A549 (cell line): ENCODE measurements at regions not wholly inside any gene's neighbourhood (a gene's known extent, or its start where the extent isn't known, plus 50 kb on each side); places are given as distances from the start of the nearest gene placed in this dataset.

Source experiments
- ATAC-seq, 2 experiments: fragments of 200-7000 bp in 1 of 2; fragments of >200 bp in 1 of 2; cut with Nextera tagmentation in 1 of 2; cut with Tn5 transposase in 1 of 2; 3 replicates each; pipeline versions ENCODE4 v1.8.0 to v1.9.1; 2018 to 2020; ENCODE audit warnings: mild to moderate bottlenecking in 1 of 2, moderate library complexity in 1 of 2
- CTCF ChIA-PET: fragments of 300-600 bp; sonication (Branson Sonifier 250); formaldehyde crosslinking; extraction: SDS; loops from one replicate; lab custom pipeline; 2021; ENCODE audit warnings: antibody characterized with exemption, inconsistent platforms; lab: Yijun Ruan, JAX
- POLR2A ChIA-PET: fragments of 350-600 bp; formaldehyde crosslinking; extraction: SDS; loops from one replicate; lab custom pipeline; 2021; ENCODE audit warnings: antibody characterized with exemption, inconsistent platforms; lab: Yijun Ruan, JAX
- DNase-seq, 2 experiments: peaks; one replicate each; pipeline versions ENCODE4 v3.0.0 to v3.0.0-alpha.2; 2011 to 2016; ENCODE audit warnings: low read depth in 1 of 2, low spot score in 1 of 2
- FAIRE-seq: peaks from 2 replicates; lab custom pipeline; 2011; peaks lifted over from hg19 to GRCh38; lab: Jason Lieb, UNC
- H3K27ac ChIP-seq, 2 experiments: fragments of >200 bp; sonication (Bioruptor Twin); formaldehyde crosslinking; 3 replicates each; pipeline ENCODE4 v1.5.1; 2016 to 2017
- H3K4me1 ChIP-seq: fragments of >200 bp; sonication (Bioruptor Twin); formaldehyde crosslinking; 3 replicates; pipeline ENCODE4 v1.6.1; 2016
- H3K4me2 ChIP-seq: fragments of >200 bp; sonication (Bioruptor Twin); formaldehyde crosslinking; 3 replicates; pipeline ENCODE4 v1.6.1; 2016
- H3K4me3 ChIP-seq: fragments of >200 bp; sonication (Bioruptor Twin); formaldehyde crosslinking; 3 replicates; pipeline ENCODE4 v1.5.1; 2016
- H3K9me3 ChIP-seq: fragments of >200 bp; sonication (Bioruptor Twin); formaldehyde crosslinking; 3 replicates; pipeline ENCODE4 v1.6.1; 2016
- BHLHE40 ChIP-seq: IDR thresholded peaks from 2 replicates; pipeline ENCODE4 v1.6.1; 2012; ENCODE audit warnings: low read depth, low read length, inconsistent platforms
- CBX8 ChIP-seq: fragments of 200-600 bp; sonication (generic); IDR thresholded peaks from 2 replicates; pipeline ENCODE4 v1.6.1; 2016
- EHF ChIP-seq: fragments of 250-450 bp; sonication (Bioruptor Pico); IDR thresholded peaks from 2 replicates; pipeline ENCODE4 v1.5.0; 2020; ENCODE audit warnings: mild to moderate bottlenecking
- FOSB ChIP-seq: fragments of 250-450 bp; sonication (Bioruptor Pico); IDR thresholded peaks from 2 replicates; pipeline ENCODE4 v1.5.0; 2020; ENCODE audit warnings: mild to moderate bottlenecking, moderate library complexity
- GATA3 ChIP-seq: IDR thresholded peaks from 2 replicates; pipeline ENCODE4 v1.6.1; 2012; ENCODE audit warnings: borderline replicate concordance
- JUN ChIP-seq, 2 experiments: fragments of >200 bp; sonication (Bioruptor Twin); formaldehyde crosslinking; IDR thresholded peaks; 2 replicates in 1 of 2; 3 replicates in 1 of 2; pipeline ENCODE4 v1.6.1; 2016 to 2017
- JUNB ChIP-seq: fragments of >200 bp; sonication (Bioruptor Twin); formaldehyde crosslinking; IDR thresholded peaks from 2 replicates; pipeline ENCODE4 v1.6.1; 2016
- KDM5A ChIP-seq: fragments of 200-600 bp; sonication (generic); IDR thresholded peaks from 2 replicates; pipeline ENCODE4 v1.6.1; 2016; ENCODE audit warnings: antibody characterized with exemption, mild to moderate bottlenecking
- MAFK ChIP-seq: fragments of 450-650 bp; IDR thresholded peaks from 2 replicates; pipeline ENCODE4 v1.6.1; 2014; ENCODE audit not compliant: partially characterized antibody
- MYC ChIP-seq: IDR thresholded peaks from 2 replicates; pipeline ENCODE4 v1.6.1; 2012; ENCODE audit warnings: mild to moderate bottlenecking, inconsistent platforms, low read length, improper control_type of control experiment, borderline replicate concordance
- RCOR1 ChIP-seq: fragments of 150-350 bp; IDR thresholded peaks from 2 replicates; pipeline ENCODE4 v1.6.1; 2014; ENCODE audit warnings: antibody characterized with exemption, low read length, low read depth
- REST ChIP-seq: fragments of 200-600 bp; sonication (generic); IDR thresholded peaks from 2 replicates; pipeline ENCODE4 v1.6.1; 2016; ENCODE audit warnings: antibody characterized with exemption, mild to moderate bottlenecking, moderate library complexity
- ZC3H11A ChIP-seq: fragments of 450-650 bp; IDR thresholded peaks from 2 replicates; pipeline ENCODE4 v1.6.1; 2014; ENCODE audit warnings: antibody characterized with exemption, mild to moderate bottlenecking
- ZFP36 ChIP-seq: fragments of 450-650 bp; IDR thresholded peaks from 2 replicates; pipeline ENCODE4 v1.6.1; 2014; ENCODE audit warnings: borderline replicate concordance; ENCODE audit not compliant: partially characterized antibody
- ZSCAN20 ChIP-seq: fragments of 250-450 bp; sonication (Bioruptor Pico); IDR thresholded peaks from 2 replicates; pipeline ENCODE4 v1.8.0; 2022; ENCODE audit warnings: mild to moderate bottlenecking, moderate library complexity
- WGBS: methylation state at CpG from one replicate; pipeline ENCODE4 v1.1.6; 2017; ENCODE audit errors: missing lambda C conversion rate; 5-methylcytosine and 5-hydroxymethylcytosine counted together
- TF ChIP-seq, protein P1 (sequence below): fragments of >200 bp; sonication (Bioruptor Twin); formaldehyde crosslinking; IDR thresholded peaks from 3 replicates; pipeline ENCODE4 v1.5.1; 2016
- TF ChIP-seq, protein P2 (sequence below): IDR thresholded peaks from 2 replicates; pipeline ENCODE4 v1.6.1; 2012
- TF ChIP-seq, protein P3 (sequence below): fragments of 450-650 bp; IDR thresholded peaks from 2 replicates; pipeline ENCODE4 v1.6.1; 2014; ENCODE audit warnings: antibody characterized with exemption
- TF ChIP-seq, protein P4 (sequence below): fragments of >200 bp; sonication (Bioruptor Twin); formaldehyde crosslinking; IDR thresholded peaks from 2 replicates; pipeline ENCODE4 v1.6.1; 2016
- TF ChIP-seq, protein P5 (sequence below): fragments of 150-350 bp; IDR thresholded peaks from 2 replicates; pipeline ENCODE4 v1.6.1; 2014; ENCODE audit warnings: low read depth, mild to moderate bottlenecking, low read length

DNA sequence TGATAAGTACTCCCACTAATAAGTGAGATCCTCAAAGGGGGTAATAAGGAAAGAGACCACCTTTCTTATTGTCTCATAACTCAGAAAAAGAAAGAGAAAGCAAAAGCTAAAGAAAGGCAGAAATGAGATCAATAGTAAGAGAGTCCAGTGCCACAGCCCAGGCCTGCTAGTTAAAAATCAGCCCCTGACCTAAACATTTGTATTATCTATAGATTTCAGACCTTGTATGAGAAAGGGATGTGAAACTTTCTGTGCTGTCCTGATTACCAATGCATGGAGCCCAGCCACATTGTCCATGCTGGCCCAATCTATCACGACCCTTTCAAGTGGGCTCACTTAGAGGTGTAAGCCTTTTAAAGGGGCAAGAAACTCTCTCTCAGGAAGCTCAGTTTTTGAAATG is 684.8 kb upstream of the TSPY4 start:
- CTCF ChIA-PET: no interaction called here
- no peak for ATAC-seq
- FAIRE-seq: no peak
- TF ChIP-seq FOSB (no peak), MAFK (no peak), MYC (no peak), ZC3H11A (no peak), JUNB (no peak), GATA3 (no peak), BHLHE40 (no peak)
- TF ChIP-seq, protein P1, sequence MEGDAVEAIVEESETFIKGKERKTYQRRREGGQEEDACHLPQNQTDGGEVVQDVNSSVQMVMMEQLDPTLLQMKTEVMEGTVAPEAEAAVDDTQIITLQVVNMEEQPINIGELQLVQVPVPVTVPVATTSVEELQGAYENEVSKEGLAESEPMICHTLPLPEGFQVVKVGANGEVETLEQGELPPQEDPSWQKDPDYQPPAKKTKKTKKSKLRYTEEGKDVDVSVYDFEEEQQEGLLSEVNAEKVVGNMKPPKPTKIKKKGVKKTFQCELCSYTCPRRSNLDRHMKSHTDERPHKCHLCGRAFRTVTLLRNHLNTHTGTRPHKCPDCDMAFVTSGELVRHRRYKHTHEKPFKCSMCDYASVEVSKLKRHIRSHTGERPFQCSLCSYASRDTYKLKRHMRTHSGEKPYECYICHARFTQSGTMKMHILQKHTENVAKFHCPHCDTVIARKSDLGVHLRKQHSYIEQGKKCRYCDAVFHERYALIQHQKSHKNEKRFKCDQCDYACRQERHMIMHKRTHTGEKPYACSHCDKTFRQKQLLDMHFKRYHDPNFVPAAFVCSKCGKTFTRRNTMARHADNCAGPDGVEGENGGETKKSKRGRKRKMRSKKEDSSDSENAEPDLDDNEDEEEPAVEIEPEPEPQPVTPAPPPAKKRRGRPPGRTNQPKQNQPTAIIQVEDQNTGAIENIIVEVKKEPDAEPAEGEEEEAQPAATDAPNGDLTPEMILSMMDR: no peak
- TF ChIP-seq, protein P2, sequence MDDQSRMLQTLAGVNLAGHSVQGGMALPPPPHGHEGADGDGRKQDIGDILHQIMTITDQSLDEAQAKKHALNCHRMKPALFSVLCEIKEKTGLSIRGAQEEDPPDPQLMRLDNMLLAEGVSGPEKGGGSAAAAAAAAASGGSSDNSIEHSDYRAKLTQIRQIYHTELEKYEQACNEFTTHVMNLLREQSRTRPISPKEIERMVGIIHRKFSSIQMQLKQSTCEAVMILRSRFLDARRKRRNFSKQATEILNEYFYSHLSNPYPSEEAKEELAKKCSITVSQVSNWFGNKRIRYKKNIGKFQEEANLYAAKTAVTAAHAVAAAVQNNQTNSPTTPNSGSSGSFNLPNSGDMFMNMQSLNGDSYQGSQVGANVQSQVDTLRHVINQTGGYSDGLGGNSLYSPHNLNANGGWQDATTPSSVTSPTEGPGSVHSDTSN: no peak
- TF ChIP-seq, protein P3, sequence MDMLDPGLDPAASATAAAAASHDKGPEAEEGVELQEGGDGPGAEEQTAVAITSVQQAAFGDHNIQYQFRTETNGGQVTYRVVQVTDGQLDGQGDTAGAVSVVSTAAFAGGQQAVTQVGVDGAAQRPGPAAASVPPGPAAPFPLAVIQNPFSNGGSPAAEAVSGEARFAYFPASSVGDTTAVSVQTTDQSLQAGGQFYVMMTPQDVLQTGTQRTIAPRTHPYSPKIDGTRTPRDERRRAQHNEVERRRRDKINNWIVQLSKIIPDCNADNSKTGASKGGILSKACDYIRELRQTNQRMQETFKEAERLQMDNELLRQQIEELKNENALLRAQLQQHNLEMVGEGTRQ: no peak
- TF ChIP-seq, protein P4, sequence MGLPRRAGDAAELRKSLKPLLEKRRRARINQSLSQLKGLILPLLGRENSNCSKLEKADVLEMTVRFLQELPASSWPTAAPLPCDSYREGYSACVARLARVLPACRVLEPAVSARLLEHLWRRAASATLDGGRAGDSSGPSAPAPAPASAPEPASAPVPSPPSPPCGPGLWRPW: no peak
- TF ChIP-seq, all 56 proteins: peak for 0
- WGBS: 0% methylated on average over 1 of the region's 1 CpG
- Histone ChIP-seq H3K9me3 (no peaks in the 10 kb centered on the region), H3K4me1 (no peaks in the 10 kb centered on the region), H3K4me2 (no peak overlapping the region), H3K4me3 (no peak overlapping the region), H3K27ac (no peak overlapping the region)
- POLR2A ChIA-PET: no interaction called here
- no peak for DNase-seq

- Histone ChIP-seq H3K27ac (no peak overlapping the region), H3K9me3 (no peaks in the 10 kb centered on the region), H3K4me2 (no peak overlapping the region), H3K4me3 (no peak overlapping the region), H3K4me1 (no peaks in the 10 kb centered on the region)
- ChIA-PET CTCF (no interaction called here), POLR2A (no interaction called here)
- no peak for FAIRE-seq
- ATAC-seq: no peak
- TF ChIP-seq REST (no peak), RCOR1 (no peak), ZFP36 (no peak), KDM5A (no peak), ZSCAN20 (CRISPR knock-in tag) (no peak), JUNB (no peak), JUN (IDR thresholded peaks at IDR 0.05) (no peak), CBX8 (no peak), EHF (CRISPR knock-in tag) (no peak)
- TF ChIP-seq, protein P1: no peak
- TF ChIP-seq, protein P5, sequence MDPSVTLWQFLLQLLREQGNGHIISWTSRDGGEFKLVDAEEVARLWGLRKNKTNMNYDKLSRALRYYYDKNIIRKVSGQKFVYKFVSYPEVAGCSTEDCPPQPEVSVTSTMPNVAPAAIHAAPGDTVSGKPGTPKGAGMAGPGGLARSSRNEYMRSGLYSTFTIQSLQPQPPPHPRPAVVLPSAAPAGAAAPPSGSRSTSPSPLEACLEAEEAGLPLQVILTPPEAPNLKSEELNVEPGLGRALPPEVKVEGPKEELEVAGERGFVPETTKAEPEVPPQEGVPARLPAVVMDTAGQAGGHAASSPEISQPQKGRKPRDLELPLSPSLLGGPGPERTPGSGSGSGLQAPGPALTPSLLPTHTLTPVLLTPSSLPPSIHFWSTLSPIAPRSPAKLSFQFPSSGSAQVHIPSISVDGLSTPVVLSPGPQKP: no peak
- TF ChIP-seq, protein P4: no peak
- no peak for DNase-seq
These were observed 682.2 kb upstream of the TSPY4 start for GRCh38 chrY:8655017-8655416.
